ENCODE measurements at regions not wholly inside any gene's neighbourhood (a gene's known extent, or its start where the extent isn't known, plus 50 kb on each side); places are given as distances from the start of the nearest gene placed in this dataset.

DNA sequence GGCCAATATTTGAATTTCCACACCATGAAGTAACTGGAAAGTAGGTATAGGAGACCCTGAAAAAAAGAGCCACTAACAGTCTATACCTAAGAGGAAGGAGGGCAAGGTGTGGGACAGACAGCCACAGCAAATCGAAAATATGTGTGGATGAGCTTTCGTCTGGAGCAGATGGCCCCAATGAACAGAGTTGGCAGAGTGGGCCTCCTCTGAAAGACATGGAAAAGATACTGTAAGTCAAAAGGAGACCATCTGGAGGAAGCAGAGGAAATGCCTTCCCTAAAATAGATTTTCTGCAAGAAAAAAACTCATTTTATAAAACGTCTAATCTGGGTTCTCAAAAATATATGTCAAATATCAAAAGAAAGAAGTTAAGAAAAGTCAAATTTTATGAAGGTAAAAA lies 157.2 kb upstream of the PRKD1 start:
- H3K4me3 Mint-ChIP-seq (ENCODE audit: low read depth) = no peak overlapping the region
- no peaks in the 10 kb centered on the region for H3K27me3 Mint-ChIP-seq
- H3K9me3 Mint-ChIP-seq (ENCODE audit: low read depth) = peaks cover 25% of the 10 kb centered on the region

DNA sequence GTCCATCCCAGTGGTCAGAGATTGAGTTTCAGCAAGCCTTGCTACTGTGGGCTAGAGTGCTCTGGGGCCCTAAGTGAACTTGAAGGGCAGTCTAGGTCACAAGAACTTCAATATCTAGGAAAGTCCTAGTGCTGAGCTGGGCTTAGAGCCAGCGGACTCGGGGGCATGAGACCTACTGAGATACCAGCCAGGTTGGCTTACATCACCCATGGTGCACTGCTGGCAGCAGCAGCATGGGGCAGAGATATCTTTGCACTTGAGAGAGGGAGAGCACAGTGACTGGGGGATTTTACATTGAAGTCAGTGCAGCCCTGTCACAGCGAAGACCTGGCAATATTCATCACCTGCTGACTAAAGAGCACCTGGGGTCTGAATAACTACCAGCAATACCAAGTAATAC lies 158.3 kb upstream of the PRKD1 start:
- TF ChIP-seq, protein P1, sequence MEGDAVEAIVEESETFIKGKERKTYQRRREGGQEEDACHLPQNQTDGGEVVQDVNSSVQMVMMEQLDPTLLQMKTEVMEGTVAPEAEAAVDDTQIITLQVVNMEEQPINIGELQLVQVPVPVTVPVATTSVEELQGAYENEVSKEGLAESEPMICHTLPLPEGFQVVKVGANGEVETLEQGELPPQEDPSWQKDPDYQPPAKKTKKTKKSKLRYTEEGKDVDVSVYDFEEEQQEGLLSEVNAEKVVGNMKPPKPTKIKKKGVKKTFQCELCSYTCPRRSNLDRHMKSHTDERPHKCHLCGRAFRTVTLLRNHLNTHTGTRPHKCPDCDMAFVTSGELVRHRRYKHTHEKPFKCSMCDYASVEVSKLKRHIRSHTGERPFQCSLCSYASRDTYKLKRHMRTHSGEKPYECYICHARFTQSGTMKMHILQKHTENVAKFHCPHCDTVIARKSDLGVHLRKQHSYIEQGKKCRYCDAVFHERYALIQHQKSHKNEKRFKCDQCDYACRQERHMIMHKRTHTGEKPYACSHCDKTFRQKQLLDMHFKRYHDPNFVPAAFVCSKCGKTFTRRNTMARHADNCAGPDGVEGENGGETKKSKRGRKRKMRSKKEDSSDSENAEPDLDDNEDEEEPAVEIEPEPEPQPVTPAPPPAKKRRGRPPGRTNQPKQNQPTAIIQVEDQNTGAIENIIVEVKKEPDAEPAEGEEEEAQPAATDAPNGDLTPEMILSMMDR (IDR thresholded peaks at IDR 0.05; ENCODE audit: unreplicated experiment) = no peak
- H3K4me1 Mint-ChIP-seq (ENCODE audit: low read depth) = peaks cover 11% of the 10 kb centered on the region
- H3K4me3 Mint-ChIP-seq (ENCODE audit: low read depth) = no peak overlapping the region
- no peak overlapping the region for H3K27ac Mint-ChIP-seq
- H3K9me3 Mint-ChIP-seq (ENCODE audit: low read depth) = peaks cover 29% of the 10 kb centered on the region
- DNase-seq (ENCODE audit: low spot score, unreplicated experiment) = no peak
- H3K36me3 Mint-ChIP-seq (ENCODE audit: insufficient read depth) = no peaks in the 10 kb centered on the region
- no peaks in the 10 kb centered on the region for H3K27me3 Mint-ChIP-seq

More for the DNA sequence above, 157.2 kb upstream of the PRKD1 start:
- Mint-ChIP-seq H3K36me3 (ENCODE audit: insufficient read depth) (no peaks in the 10 kb centered on the region), H3K4me1 (ENCODE audit: low read depth) (peaks cover 11% of the 10 kb centered on the region), H3K27ac (no peak overlapping the region)
- no peak for DNase-seq (ENCODE audit: low spot score, unreplicated experiment)
- TF ChIP-seq, protein P1 (IDR thresholded peaks at IDR 0.05; ENCODE audit: unreplicated experiment) = no peak

DNA sequence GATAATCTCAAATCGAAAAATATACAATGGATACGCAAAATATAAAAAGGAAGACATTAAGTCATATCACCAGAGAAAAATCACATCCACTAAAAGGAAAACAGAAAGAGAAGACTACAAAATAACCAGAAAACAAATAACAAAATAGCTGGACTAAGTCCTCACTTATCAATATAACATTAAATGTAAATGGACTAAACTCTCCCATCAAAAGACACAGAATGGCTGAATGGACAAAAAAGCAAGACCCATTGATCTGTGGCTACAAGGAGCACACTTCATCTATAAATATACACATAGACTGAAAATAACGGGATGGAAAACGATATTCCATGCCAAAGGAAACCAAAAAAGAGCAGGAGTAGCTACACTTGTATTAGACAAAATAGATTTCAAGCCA lies 161.0 kb upstream of the PRKD1 start:
- H3K27ac Mint-ChIP-seq = no peak overlapping the region
- TF ChIP-seq, protein P1 (IDR thresholded peaks at IDR 0.05; ENCODE audit: unreplicated experiment) = no peak
- H3K4me3 Mint-ChIP-seq (ENCODE audit: low read depth) = no peak overlapping the region
- peaks cover 45% of the 10 kb centered on the region for H3K9me3 Mint-ChIP-seq (ENCODE audit: low read depth)
- H3K4me1 Mint-ChIP-seq (ENCODE audit: low read depth) = peaks cover 2% of the 10 kb centered on the region
- DNase-seq (ENCODE audit: low spot score, unreplicated experiment) = no peak
- no peaks in the 10 kb centered on the region for H3K27me3 Mint-ChIP-seq
- no peaks in the 10 kb centered on the region for H3K36me3 Mint-ChIP-seq (ENCODE audit: insufficient read depth)

DNA sequence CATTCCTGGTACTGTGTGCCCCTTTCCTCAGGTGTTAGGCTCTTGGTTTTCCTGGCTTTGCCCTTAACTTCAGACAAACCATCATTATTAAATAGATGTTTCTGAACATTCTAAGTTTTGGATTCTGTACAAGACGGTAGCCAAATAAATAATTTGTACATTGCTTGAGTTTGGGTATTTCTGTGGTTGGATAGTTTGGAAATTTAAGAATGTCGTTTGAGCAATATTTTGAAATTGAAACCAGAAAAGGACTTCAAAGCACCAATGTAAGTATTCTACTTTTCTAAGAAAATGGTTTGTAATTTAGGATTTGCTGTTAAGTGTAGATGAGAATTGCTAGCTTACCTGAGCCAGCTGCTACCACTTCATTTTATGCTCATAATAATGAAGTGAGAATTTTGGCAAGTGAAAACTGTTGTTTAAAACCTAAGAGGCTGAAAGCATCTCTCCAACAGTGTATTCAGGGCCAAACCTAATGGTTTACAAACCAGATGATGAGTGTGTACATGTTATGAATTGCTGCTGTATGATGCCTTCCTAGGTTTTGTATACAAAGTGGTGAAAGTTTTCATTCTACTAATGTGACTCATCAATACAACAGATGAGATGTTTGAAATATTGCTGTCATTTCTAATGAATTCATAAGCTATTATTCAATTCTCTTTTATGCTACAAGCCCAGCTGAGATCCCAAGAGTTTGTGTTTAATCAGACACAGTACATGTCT lies 181.5 kb upstream of the PRKD1 start:
- Mint-ChIP-seq H3K4me3 (ENCODE audit: low read depth) (no peak overlapping the region), H3K36me3 (ENCODE audit: insufficient read depth) (no peaks in the 10 kb centered on the region), H3K27me3 (no peaks in the 10 kb centered on the region), H3K4me1 (ENCODE audit: low read depth) (no peaks in the 10 kb centered on the region), H3K9me3 (ENCODE audit: low read depth) (peaks cover 8% of the 10 kb centered on the region), H3K27ac (no peak overlapping the region)
- no peak for DNase-seq (ENCODE audit: low spot score, unreplicated experiment)
- TF ChIP-seq, protein P1 (IDR thresholded peaks at IDR 0.05; ENCODE audit: unreplicated experiment) = no peak

DNA sequence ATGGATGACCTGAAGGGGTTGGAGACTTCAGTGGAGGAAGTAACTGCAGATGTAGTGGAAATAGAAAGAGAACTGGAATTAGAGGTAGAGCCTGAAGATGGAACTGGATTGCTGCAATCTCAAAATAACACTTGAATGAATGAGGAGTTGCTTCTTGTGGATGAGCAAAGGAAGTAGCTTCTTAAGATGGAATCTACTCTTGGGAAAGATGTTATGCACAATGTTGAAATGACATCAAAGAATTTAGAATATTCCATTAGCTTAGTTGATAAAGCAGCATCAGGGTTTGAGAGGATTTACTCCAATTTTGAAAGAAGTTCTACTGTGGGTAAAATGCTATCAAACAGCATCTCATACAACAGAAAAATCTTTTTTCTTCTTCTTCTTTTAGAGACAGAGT lies 186.4 kb upstream of the PRKD1 start:
- TF ChIP-seq, protein P1 (IDR thresholded peaks at IDR 0.05; ENCODE audit: unreplicated experiment) = no peak
- Mint-ChIP-seq H3K9me3 (ENCODE audit: low read depth) (no peaks in the 10 kb centered on the region), H3K36me3 (ENCODE audit: insufficient read depth) (no peaks in the 10 kb centered on the region), H3K4me3 (ENCODE audit: low read depth) (no peak overlapping the region), H3K27me3 (no peaks in the 10 kb centered on the region), H3K27ac (no peak overlapping the region), H3K4me1 (ENCODE audit: low read depth) (peaks cover 7% of the 10 kb centered on the region)
- DNase-seq (ENCODE audit: low spot score, unreplicated experiment) = no peak

Measured in progenitor cell of endocrine pancreas (in vitro differentiated cells).